SK-N-SH (cell line): ENCODE measurements at regions not wholly inside any gene's neighbourhood (a gene's known extent, or its start where the extent isn't known, plus 50 kb on each side); places are given as distances from the start of the nearest gene placed in this dataset.

Source experiments
- CTCF ChIA-PET: fragments of 300-600, 350-600 bp; formaldehyde crosslinking; extraction: SDS; loops from one replicate; lab custom pipeline; 2021; lab: Yijun Ruan, JAX
- POLR2A ChIA-PET: fragments of 350-600 bp; sonication (Branson Sonifier 250); formaldehyde crosslinking; extraction: SDS; loops from one replicate; lab custom pipeline; 2020; ENCODE audit warnings: antibody characterized with exemption, inconsistent platforms; lab: Yijun Ruan, JAX
- DNase-seq: peaks from one replicate; pipeline ENCODE4 v3.0.0; 2012
- H2AFZ ChIP-seq: fragments of 200-600 bp; sonication (generic); 2 replicates; pipeline ENCODE4 v1.8.1; 2016; ENCODE audit warnings: antibody characterized with exemption, mild to moderate bottlenecking, low read depth
- H3F3A ChIP-seq: fragments of 200-600 bp; sonication (generic); replicated peaks from 2 replicates; pipeline ENCODE3; 2016; ENCODE audit warnings: antibody characterized with exemption, mild to moderate bottlenecking; ENCODE audit not compliant: insufficient read depth
- H3K27ac ChIP-seq, 2 experiments: fragments of 200-500 bp in 1 of 2; fragments of 200-600 bp in 1 of 2; sonication (Bioruptor generic) in 1 of 2; sonication (generic), shearing (Covaris generic) in 1 of 2; 2 replicates each; pipeline versions ENCODE4 v1.5.1 to v1.6.1; 2014 to 2016; ENCODE audit warnings: low read depth in 2 of 2, inconsistent platforms in 1 of 2, low read length in 1 of 2, mild to moderate bottlenecking in 1 of 2, mixed read lengths in 1 of 2
- H3K27me3 ChIP-seq: fragments of 200-600 bp; sonication (generic), shearing (Covaris generic); 2 replicates; pipeline ENCODE4 v1.6.1; 2016; ENCODE audit warnings: mixed run types; ENCODE audit not compliant: insufficient read depth
- H3K36me3 ChIP-seq, 2 experiments: fragments of 200-500 bp in 1 of 2; fragments of 200-600 bp in 1 of 2; sonication (Bioruptor generic) in 1 of 2; sonication (generic) in 1 of 2; replicated peaks in 1 of 2; 2 replicates each; pipeline versions ENCODE3 to v1.5.1; 2014 to 2016; ENCODE audit warnings: low read length in 1 of 2, mild to moderate bottlenecking in 1 of 2; ENCODE audit not compliant: insufficient read depth in 2 of 2, control insufficient read depth in 1 of 2
- H3K4me1 ChIP-seq, 2 experiments: fragments of 200-500 bp in 1 of 2; fragments of 200-600 bp in 1 of 2; sonication (Bioruptor generic) in 1 of 2; sonication (generic), shearing (Covaris generic) in 1 of 2; 2 replicates each; pipeline versions ENCODE4 v1.5.1 to v1.6.1; 2014 to 2016; ENCODE audit warnings: low read depth in 1 of 2, low read length in 1 of 2, mixed run types in 1 of 2; ENCODE audit not compliant: insufficient read depth in 2 of 2, control insufficient read depth in 1 of 2
- H3K4me2 ChIP-seq: fragments of 200-600 bp; sonication (generic), shearing (Covaris generic); 2 replicates; pipeline ENCODE4 v1.6.1; 2017; ENCODE audit warnings: mixed run types
- H3K4me3 ChIP-seq, 2 experiments: fragments of 200-500 bp in 1 of 2; fragments of 200-600 bp in 1 of 2; sonication (Bioruptor generic) in 1 of 2; sonication (generic), shearing (Covaris generic) in 1 of 2; 2 replicates each; pipeline versions ENCODE4 v1.5.1 to v1.8.1; 2014 to 2016; ENCODE audit warnings: low read depth in 2 of 2, inconsistent platforms in 1 of 2, low read length in 1 of 2, mild to moderate bottlenecking in 1 of 2, mixed read lengths in 1 of 2, moderate library complexity in 1 of 2
- H3K79me2 ChIP-seq: fragments of 200-600 bp; sonication (generic); 2 replicates; pipeline ENCODE4 v1.8.1; 2017; ENCODE audit warnings: mild to moderate bottlenecking; ENCODE audit not compliant: insufficient read depth
- H3K9ac ChIP-seq: fragments of 200-600 bp; sonication (generic); 2 replicates; pipeline ENCODE4 v1.6.1; 2017; ENCODE audit warnings: mixed run types
- H3K9me2 ChIP-seq: fragments of 200-600 bp; sonication (generic); 2 replicates; pipeline ENCODE4 v1.6.1; 2017; ENCODE audit warnings: mixed run types
- H3K9me3 ChIP-seq: fragments of 200-600 bp; sonication (generic); 2 replicates; pipeline ENCODE4 v1.6.1; 2017; ENCODE audit warnings: mixed run types, mild to moderate bottlenecking, moderate library complexity
- H4K20me1 ChIP-seq: fragments of 200-600 bp; sonication (generic); 2 replicates; pipeline ENCODE4 v1.6.1; 2017; ENCODE audit warnings: mild to moderate bottlenecking, mixed run types; ENCODE audit not compliant: insufficient read depth
- CHD2 ChIP-seq: fragments of 150-350 bp; IDR thresholded peaks from 2 replicates; pipeline ENCODE4 v1.6.1; 2018; ENCODE audit warnings: low read length; ENCODE audit not compliant: partially characterized antibody
- EZH2phosphoT487 ChIP-seq: fragments of 200-600 bp; sonication (generic); IDR thresholded peaks from 2 replicates; pipeline ENCODE4 v1.6.1; 2017; ENCODE audit warnings: low read depth, mixed run types, mild to moderate bottlenecking, antibody characterized with exemption, moderate library complexity, borderline replicate concordance
- FOSL2 ChIP-seq: IDR thresholded peaks from 2 replicates; pipeline ENCODE4 v1.4.0; 2012; ENCODE audit warnings: low read depth, mild to moderate bottlenecking, moderate library complexity, borderline replicate concordance
- MEF2A ChIP-seq: IDR thresholded peaks from 2 replicates; pipeline ENCODE4 v1.4.0; 2012; ENCODE audit warnings: low read depth, borderline replicate concordance
- NFIC ChIP-seq: IDR thresholded peaks from 2 replicates; pipeline ENCODE4 v1.4.0; 2012; ENCODE audit warnings: borderline replicate concordance
- RAD21 ChIP-seq: IDR thresholded peaks from 2 replicates; pipeline ENCODE4 v1.6.1; 2012; ENCODE audit warnings: mild to moderate bottlenecking, low read length
- RXRA ChIP-seq: IDR thresholded peaks from 2 replicates; pipeline ENCODE4 v1.4.0; 2012; ENCODE audit warnings: low read depth, mild to moderate bottlenecking, borderline replicate concordance
- SIN3A ChIP-seq: IDR thresholded peaks from 2 replicates; pipeline ENCODE4 v1.6.1; 2012; ENCODE audit warnings: low read depth, mild to moderate bottlenecking, low read length, moderate library complexity, borderline replicate concordance
- SMC3 ChIP-seq: IDR thresholded peaks from 2 replicates; pipeline ENCODE4 v1.6.1; 2012; ENCODE audit warnings: low read depth, low read length, improper control_type of control experiment
- WGBS: methylation state at CpG from one replicate; pipeline ENCODE4 v1.1.6; 2017; ENCODE audit warnings: low lambda C conversion rate; 5-methylcytosine and 5-hydroxymethylcytosine counted together
- TF ChIP-seq, protein P1 (sequence below): fragments of 150-350 bp; IDR thresholded peaks from 2 replicates; pipeline ENCODE4 v1.6.1; 2017; ENCODE audit warnings: antibody characterized with exemption, low read length, low read depth, borderline replicate concordance
- TF ChIP-seq, protein P2 (sequence below): IDR thresholded peaks from 2 replicates; pipeline ENCODE4 v1.4.0; 2012; ENCODE audit warnings: low read depth, borderline replicate concordance
- TF ChIP-seq, protein P3 (sequence below): fragments of 200-600 bp; sonication (generic); IDR thresholded peaks from 2 replicates; pipeline ENCODE4 v1.6.1; 2017; ENCODE audit warnings: antibody characterized with exemption, mild to moderate bottlenecking, moderate library complexity

DNA sequence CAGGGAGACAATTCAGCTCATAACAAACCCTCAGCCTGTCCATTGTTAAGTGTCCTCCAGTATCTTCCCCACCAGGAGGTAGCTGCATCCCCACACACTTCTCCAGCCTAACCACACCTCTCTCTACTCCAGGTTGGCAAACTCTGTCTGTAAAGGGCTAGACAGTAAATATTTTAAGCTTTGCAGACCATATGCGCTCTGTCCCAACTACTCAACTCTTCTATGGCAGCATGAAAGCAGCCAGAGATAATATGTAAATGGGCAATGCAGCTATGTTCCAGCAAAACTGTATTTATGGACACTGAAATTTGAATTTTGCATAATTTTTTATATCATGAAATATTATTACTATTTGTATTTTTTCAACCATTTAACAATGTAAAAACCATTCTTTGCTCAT is 230.4 kb upstream of the STT3B start (continued):
- TF ChIP-seq, protein P1, sequence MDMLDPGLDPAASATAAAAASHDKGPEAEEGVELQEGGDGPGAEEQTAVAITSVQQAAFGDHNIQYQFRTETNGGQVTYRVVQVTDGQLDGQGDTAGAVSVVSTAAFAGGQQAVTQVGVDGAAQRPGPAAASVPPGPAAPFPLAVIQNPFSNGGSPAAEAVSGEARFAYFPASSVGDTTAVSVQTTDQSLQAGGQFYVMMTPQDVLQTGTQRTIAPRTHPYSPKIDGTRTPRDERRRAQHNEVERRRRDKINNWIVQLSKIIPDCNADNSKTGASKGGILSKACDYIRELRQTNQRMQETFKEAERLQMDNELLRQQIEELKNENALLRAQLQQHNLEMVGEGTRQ = no peak
- TF ChIP-seq MEF2A (no peak), FOSL2 (no peak)

DNA sequence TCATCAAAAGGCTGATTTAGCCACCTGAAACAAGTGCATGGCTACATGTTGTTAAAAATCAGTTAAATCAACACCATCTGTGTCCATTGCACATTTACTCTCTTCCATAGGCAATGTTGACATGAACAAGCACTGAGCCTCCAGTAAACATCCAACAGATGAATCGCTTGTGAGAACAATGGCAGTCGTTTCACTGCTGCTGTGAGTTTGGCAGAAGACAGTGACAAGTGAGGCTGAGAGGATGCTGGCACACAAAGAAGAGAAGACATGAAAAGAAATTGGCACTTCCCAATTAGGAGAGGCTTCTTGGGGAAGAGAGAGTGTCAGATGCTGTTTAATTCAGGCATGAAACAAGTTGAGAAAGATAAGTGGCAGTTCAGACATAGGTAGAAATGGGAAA is 227.4 kb upstream of the STT3B start:
- no peaks in the 10 kb centered on the region for H3K9me3 ChIP-seq
- TF ChIP-seq RXRA (no peak), SMC3 (no peak)
- H2AFZ ChIP-seq = no peak overlapping the region
- no peaks in the 10 kb centered on the region for H3K36me3 ChIP-seq
- DNase-seq = no peak
- H3K27me3 ChIP-seq = no peaks in the 10 kb centered on the region
- no peaks in the 10 kb centered on the region for H3K9me2 ChIP-seq
- peaks cover 0 to 4% of the 10 kb centered on the region in 2 experiments; a peak in 1 of 4 replicates for H3K4me1 ChIP-seq
- H3K4me2 ChIP-seq = no peak overlapping the region
- H4K20me1 ChIP-seq = no peaks in the 10 kb centered on the region
- H3F3A ChIP-seq = no peaks in the 10 kb centered on the region
- H3K9ac ChIP-seq = no peak overlapping the region
- no peaks in the 10 kb centered on the region for H3K79me2 ChIP-seq
- POLR2A ChIA-PET = no interaction called here
- WGBS = 41% methylated on average over 2 of the region's 2 CpGs
- CTCF ChIA-PET = interaction anchor here (0.6 kb wide), 1 partner anchor 1014 kb away, joined by 4 read pairs; no protein-coding TSS in a partner anchor
- no peak overlapping the region for H3K4me3 ChIP-seq
- no peak overlapping the region for H3K27ac ChIP-seq

DNA sequence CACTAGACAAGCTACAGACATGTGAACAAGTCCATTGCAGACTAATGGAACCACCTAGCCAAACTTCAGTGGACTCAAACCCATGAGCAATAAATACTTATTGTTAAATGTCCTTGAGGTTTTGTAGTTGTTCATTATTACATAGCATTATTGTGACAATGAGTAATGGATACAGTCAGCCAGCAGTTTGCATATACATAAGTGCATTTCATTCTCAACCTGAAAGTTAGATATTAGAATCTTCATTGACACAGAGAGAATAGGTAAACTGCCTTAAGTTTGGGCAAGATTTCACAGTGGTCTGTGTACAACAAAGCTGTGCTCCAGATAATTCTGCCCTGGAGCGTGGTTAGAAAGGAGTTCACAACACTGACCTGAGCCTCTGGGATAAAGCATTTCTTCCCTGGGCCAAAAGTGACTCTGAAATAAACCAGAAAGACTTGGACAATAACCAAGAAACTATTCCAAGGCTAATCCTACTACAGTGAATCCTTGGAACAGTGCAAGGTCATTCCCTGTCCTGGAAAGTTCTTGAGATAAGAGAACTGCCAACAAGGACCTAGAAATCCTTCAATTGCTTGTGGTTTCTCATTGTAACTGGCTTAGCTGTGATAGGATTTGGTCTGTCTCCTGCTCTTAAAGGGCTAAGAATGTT is 225.5 kb upstream of the STT3B start:
- POLR2A ChIA-PET = no interaction called here
- no peak for DNase-seq
- no peaks in the 10 kb centered on the region for H3K4me1 ChIP-seq
- H4K20me1 ChIP-seq = no peaks in the 10 kb centered on the region
- TF ChIP-seq CHD2 = no peak
- TF ChIP-seq, protein P2, sequence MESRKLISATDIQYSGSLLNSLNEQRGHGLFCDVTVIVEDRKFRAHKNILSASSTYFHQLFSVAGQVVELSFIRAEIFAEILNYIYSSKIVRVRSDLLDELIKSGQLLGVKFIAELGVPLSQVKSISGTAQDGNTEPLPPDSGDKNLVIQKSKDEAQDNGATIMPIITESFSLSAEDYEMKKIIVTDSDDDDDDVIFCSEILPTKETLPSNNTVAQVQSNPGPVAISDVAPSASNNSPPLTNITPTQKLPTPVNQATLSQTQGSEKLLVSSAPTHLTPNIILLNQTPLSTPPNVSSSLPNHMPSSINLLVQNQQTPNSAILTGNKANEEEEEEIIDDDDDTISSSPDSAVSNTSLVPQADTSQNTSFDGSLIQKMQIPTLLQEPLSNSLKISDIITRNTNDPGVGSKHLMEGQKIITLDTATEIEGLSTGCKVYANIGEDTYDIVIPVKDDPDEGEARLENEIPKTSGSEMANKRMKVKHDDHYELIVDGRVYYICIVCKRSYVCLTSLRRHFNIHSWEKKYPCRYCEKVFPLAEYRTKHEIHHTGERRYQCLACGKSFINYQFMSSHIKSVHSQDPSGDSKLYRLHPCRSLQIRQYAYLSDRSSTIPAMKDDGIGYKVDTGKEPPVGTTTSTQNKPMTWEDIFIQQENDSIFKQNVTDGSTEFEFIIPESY = no peak
- TF ChIP-seq EZH2phosphoT487 = no peak
- no peak for TF ChIP-seq RAD21
- no peak for TF ChIP-seq NFIC
- TF ChIP-seq SIN3A = no peak
- TF ChIP-seq, protein P3, sequence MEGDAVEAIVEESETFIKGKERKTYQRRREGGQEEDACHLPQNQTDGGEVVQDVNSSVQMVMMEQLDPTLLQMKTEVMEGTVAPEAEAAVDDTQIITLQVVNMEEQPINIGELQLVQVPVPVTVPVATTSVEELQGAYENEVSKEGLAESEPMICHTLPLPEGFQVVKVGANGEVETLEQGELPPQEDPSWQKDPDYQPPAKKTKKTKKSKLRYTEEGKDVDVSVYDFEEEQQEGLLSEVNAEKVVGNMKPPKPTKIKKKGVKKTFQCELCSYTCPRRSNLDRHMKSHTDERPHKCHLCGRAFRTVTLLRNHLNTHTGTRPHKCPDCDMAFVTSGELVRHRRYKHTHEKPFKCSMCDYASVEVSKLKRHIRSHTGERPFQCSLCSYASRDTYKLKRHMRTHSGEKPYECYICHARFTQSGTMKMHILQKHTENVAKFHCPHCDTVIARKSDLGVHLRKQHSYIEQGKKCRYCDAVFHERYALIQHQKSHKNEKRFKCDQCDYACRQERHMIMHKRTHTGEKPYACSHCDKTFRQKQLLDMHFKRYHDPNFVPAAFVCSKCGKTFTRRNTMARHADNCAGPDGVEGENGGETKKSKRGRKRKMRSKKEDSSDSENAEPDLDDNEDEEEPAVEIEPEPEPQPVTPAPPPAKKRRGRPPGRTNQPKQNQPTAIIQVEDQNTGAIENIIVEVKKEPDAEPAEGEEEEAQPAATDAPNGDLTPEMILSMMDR = no peak
- no peaks in the 10 kb centered on the region for H3K79me2 ChIP-seq
- H3K4me2 ChIP-seq = no peak overlapping the region
- H3K27ac ChIP-seq = no peak overlapping the region
- no peaks in the 10 kb centered on the region for H3F3A ChIP-seq
- no peak overlapping the region for H3K9ac ChIP-seq
- H3K9me3 ChIP-seq = no peaks in the 10 kb centered on the region
- WGBS = 50% methylated on average over 1 of the region's 1 CpG
- H3K27me3 ChIP-seq = no peaks in the 10 kb centered on the region
- CTCF ChIA-PET = no interaction called here
- no peak overlapping the region for H2AFZ ChIP-seq
- no peaks in the 10 kb centered on the region for H3K9me2 ChIP-seq
- H3K4me3 ChIP-seq = no peak overlapping the region
- no peaks in the 10 kb centered on the region for H3K36me3 ChIP-seq
